ENCODE measurements at regions not wholly inside any gene's neighbourhood (a gene's known extent, or its start where the extent isn't known, plus 50 kb on each side); places are given as distances from the start of the nearest gene placed in this dataset.

DNA sequence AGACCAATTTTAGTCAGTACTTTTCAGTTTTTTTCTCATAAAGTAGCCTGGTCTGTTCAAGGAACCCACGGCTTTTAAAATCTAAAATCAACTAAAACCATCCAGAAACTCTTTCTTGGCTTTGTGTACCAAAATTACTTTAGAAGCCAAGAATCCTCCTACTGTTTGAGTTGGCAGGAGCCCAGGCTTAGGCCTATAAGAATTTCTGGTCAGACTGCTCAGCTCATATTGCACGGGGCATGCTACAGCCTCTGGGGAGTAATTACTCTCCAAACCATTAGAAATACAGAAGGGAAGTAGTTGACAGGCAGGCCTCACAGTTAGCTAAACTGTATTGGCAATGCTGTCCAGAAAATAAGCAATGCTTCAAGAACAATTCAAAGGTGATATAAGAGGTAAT, 1862.9 kb upstream of the RAG2 start:
- TF ChIP-seq, protein P1, sequence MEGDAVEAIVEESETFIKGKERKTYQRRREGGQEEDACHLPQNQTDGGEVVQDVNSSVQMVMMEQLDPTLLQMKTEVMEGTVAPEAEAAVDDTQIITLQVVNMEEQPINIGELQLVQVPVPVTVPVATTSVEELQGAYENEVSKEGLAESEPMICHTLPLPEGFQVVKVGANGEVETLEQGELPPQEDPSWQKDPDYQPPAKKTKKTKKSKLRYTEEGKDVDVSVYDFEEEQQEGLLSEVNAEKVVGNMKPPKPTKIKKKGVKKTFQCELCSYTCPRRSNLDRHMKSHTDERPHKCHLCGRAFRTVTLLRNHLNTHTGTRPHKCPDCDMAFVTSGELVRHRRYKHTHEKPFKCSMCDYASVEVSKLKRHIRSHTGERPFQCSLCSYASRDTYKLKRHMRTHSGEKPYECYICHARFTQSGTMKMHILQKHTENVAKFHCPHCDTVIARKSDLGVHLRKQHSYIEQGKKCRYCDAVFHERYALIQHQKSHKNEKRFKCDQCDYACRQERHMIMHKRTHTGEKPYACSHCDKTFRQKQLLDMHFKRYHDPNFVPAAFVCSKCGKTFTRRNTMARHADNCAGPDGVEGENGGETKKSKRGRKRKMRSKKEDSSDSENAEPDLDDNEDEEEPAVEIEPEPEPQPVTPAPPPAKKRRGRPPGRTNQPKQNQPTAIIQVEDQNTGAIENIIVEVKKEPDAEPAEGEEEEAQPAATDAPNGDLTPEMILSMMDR (IDR thresholded peaks at IDR 0.05; ENCODE audit: insufficient read depth, missing control alignments), result no peak
- DNase-seq (ENCODE audit: insufficient read length, low spot score) (no peak), FAIRE-seq (no peak)

DNA sequence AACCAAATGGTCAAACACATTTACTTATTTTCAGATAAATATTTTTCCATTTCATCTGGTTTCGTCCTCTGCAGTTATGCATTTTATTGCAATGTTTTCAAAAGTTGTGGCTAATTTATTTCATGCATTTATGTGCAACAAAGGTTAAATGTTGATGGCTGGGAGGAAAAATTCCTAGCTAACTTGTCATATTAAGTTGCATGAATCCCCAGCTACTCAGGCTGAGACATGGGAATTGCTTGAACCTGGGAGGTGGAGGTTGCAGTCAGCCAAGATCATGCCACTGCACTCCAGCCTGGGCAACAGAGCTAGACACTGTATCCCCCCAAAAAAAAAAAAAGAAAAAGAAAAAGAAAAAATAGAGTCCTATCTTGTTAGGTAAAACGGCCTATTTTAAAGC, 1862.4 kb upstream of the RAG2 start:
- FAIRE-seq, result no peak
- TF ChIP-seq, protein P1 (IDR thresholded peaks at IDR 0.05; ENCODE audit: insufficient read depth, missing control alignments), result no peak
- no peak for DNase-seq (ENCODE audit: insufficient read length, low spot score)

DNA sequence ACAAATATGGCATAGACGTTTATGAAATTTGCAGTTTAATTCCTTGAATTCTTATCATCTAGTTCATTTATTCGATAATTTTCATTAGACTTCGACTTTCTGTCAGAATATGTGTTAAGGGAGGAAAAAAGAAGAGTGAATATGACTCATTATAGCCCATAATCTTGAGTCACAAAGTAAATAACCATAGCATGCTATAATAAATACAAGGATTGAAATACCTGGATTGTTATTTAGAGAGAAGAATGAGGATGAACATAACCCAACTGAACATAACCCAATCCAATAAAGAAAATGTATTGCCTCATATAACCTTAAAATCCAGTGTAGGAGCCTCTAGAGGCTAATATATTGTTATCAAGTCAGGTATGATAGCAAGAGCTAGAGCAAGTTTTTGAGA, 1858.3 kb upstream of the RAG2 start:
- FAIRE-seq (no peak), DNase-seq (ENCODE audit: insufficient read length, low spot score) (no peak)
- TF ChIP-seq, protein P1 (IDR thresholded peaks at IDR 0.05; ENCODE audit: insufficient read depth, missing control alignments), result no peak

DNA sequence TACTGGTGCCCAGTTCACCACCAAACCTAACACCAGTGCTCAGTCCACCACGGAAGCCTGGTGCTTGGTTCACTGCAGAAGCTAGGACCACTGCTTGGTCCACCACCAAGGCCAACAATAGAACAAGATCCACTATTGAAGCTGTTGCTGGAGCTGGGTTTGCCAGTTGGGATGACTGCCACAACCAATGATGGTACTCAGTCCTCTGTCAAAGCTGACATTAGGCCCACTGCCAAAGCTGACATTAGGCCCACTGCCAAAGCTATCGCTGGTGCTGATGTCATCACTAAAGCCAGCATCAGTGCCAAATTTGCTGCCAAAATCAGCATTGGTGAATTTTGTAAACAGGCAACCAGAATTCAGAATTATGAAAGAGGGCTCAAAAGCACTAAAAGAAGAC, 1850.2 kb upstream of the RAG2 start:
- TF ChIP-seq, protein P1 (IDR thresholded peaks at IDR 0.05; ENCODE audit: insufficient read depth, missing control alignments), result no peak
- no peak for FAIRE-seq
- no peak for DNase-seq (ENCODE audit: insufficient read length, low spot score)

DNA sequence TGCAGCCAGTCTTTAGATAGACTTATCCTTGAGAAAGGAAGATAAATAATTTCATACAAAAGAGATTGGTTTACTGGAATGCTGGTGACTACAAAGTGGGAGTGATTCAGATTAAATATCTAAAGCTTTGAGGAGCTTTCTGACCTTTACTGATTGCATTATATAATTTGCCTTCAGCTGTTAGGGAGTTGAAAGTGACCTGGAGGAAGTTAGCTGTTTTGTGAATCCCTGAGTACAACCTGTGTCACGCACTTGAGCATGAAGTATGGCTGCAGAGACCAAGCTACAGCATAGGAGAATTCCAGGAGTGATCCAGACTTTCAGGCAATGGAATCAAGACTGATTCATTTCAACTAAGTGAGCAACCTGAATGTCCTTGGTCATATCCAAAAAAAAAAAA, 1848.3 kb upstream of the RAG2 start:
- FAIRE-seq, result no peak
- TF ChIP-seq, protein P1 (IDR thresholded peaks at IDR 0.05; ENCODE audit: insufficient read depth, missing control alignments), result no peak
- no peak for DNase-seq (ENCODE audit: insufficient read length, low spot score)

DNA sequence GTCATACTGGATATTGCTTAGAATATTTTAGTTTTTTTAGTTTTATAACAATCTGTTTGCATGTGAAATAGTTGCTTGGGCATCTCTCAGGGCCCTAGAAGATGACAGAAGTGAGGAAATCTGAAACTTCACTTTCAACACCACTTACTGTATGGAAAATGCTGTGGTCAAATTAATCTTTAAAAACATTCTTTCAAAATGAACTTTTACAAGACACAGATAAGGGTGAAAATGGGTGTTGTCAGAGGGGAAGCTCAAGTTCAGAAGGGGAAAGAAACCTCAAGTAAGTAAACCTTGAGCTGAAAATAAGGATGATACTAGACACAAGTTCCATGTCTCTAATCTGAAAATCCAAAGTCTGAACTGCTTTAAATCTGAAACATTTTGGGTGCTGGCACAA, 1840.1 kb upstream of the RAG2 start:
- TF ChIP-seq, protein P1 (IDR thresholded peaks at IDR 0.05; ENCODE audit: insufficient read depth, missing control alignments), result no peak
- no peak for FAIRE-seq
- DNase-seq (ENCODE audit: insufficient read length, low spot score), result no peak

DNA sequence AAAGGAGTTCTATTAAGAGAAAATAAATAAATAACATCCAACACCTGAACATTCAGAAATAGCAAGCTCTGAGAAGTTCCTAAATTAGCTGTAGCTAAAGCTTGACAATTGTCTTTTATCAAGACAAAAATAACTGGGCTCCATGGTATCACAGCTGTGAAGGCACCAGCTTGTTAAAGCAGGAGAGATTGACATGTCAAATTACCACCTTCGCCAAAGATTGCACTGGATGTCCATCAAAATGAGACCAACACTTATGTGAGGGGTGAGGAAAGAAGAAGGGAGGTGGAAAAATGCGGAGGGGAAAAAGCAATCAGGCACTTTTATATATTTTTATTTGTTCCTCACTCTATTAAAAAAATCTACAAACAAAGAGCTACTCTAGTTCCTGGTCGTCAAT, 1827.5 kb upstream of the RAG2 start:
- TF ChIP-seq, protein P1 (IDR thresholded peaks at IDR 0.05; ENCODE audit: insufficient read depth, missing control alignments), result no peak
- FAIRE-seq, result no peak
- DNase-seq (ENCODE audit: insufficient read length, low spot score), result no peak
